ENCODE measurements at regions not wholly inside any gene's neighbourhood (a gene's known extent, or its start where the extent isn't known, plus 50 kb on each side); places are given as distances from the start of the nearest gene placed in this dataset.

GRCh38 chr10:2038036-2038435, 300.7 kb upstream of the ADARB2 start:
- no peak overlapping the region for H4K91ac ChIP-seq (ENCODE audit: insufficient read depth, low read depth, low read length)
- no peak overlapping the region for H2AK9ac ChIP-seq (replicated peaks; ENCODE audit: low read depth, low read length, poor library complexity)
- no peak overlapping the region for H3K23ac ChIP-seq (ENCODE audit: low read depth, low read length)
- H2BK20ac ChIP-seq (ENCODE audit: low read depth, low read length) = no peak overlapping the region
- no peak overlapping the region for H2AK5ac ChIP-seq (ENCODE audit: low read depth, low read length)
- H2AFZ ChIP-seq (replicated peaks; ENCODE audit: low read length, poor library complexity) = no peak overlapping the region
- DNase-seq = no peak
- no peaks in the 10 kb centered on the region for H3K27me3 ChIP-seq (ENCODE audit: control insufficient read depth, insufficient read depth, low read length)
- H3K9ac ChIP-seq (ENCODE audit: low read depth, low read length) = no peak overlapping the region
- dilution Hi-C loops (cut with HindIII; ENCODE audit: low sequenced_read_pairs, unreplicated experiment) (no loop called here), in situ Hi-C loops (cut with MboI; ENCODE audit: low sequenced_read_pairs) (no loop called here), intact Hi-C loops (cut with micrococcal nuclease) (no loop called here)
- ChIA-PET POLR2A (ENCODE audit: unreplicated experiment) (no interaction called here), CTCF (no interaction called here)
- H3K9me1 ChIP-seq (ENCODE audit: insufficient read depth, low read length) = no peaks in the 10 kb centered on the region
- TF ChIP-seq CHD1 (IDR thresholded peaks at IDR 0.05; ENCODE audit: low read depth, low read length) (no peak), FOS (IDR thresholded peaks at IDR 0.05; ENCODE audit: low read depth, low read length) (no peak), NFE2L2 (IDR thresholded peaks at IDR 0.05; ENCODE audit: low read depth, low read length) (no peak), ELK1 (IDR thresholded peaks at IDR 0.05; ENCODE audit: borderline replicate concordance, low read depth, low read length) (no peak), CEBPB (IDR thresholded peaks at IDR 0.05; ENCODE audit: low read depth, low read length) (no peak), MXI1 (IDR thresholded peaks at IDR 0.05; ENCODE audit: borderline replicate concordance, low read depth, low read length) (no peak), RAD21 (IDR thresholded peaks at IDR 0.05; ENCODE audit: low read length) (no peak), USF2 (IDR thresholded peaks at IDR 0.05; ENCODE audit: low read depth, low read length) (no peak), MAZ (IDR thresholded peaks at IDR 0.05; ENCODE audit: borderline replicate concordance, low read depth, low read length) (no peak), RFX5 (IDR thresholded peaks at IDR 0.05; ENCODE audit: low read depth, low read length) (no peak), POLR2A (IDR thresholded peaks at IDR 0.05; ENCODE audit: low read depth, low read length) (no peak), RCOR1 (IDR thresholded peaks at IDR 0.05; ENCODE audit: insufficient replicate concordance, low read length) (no peak), BHLHE40 (IDR thresholded peaks at IDR 0.05; ENCODE audit: low read depth, low read length) (no peak), MAFK (IDR thresholded peaks at IDR 0.05; ENCODE audit: low read depth, low read length) (no peak), SMC3 (IDR thresholded peaks at IDR 0.05; ENCODE audit: low read depth, low read length) (no peak)
- TF ChIP-seq, protein P1, sequence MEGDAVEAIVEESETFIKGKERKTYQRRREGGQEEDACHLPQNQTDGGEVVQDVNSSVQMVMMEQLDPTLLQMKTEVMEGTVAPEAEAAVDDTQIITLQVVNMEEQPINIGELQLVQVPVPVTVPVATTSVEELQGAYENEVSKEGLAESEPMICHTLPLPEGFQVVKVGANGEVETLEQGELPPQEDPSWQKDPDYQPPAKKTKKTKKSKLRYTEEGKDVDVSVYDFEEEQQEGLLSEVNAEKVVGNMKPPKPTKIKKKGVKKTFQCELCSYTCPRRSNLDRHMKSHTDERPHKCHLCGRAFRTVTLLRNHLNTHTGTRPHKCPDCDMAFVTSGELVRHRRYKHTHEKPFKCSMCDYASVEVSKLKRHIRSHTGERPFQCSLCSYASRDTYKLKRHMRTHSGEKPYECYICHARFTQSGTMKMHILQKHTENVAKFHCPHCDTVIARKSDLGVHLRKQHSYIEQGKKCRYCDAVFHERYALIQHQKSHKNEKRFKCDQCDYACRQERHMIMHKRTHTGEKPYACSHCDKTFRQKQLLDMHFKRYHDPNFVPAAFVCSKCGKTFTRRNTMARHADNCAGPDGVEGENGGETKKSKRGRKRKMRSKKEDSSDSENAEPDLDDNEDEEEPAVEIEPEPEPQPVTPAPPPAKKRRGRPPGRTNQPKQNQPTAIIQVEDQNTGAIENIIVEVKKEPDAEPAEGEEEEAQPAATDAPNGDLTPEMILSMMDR (conservative IDR thresholded peaks at IDR 0.05; ENCODE audit: low read depth, low read length) = no peak
- no peak overlapping the region for H4K5ac ChIP-seq (ENCODE audit: low read depth, low read length)
- H3K9me3 ChIP-seq (ENCODE audit: control insufficient read depth, insufficient read depth, low read length) = peaks cover 8% of the 10 kb centered on the region
- no peaks in the 10 kb centered on the region for H4K20me1 ChIP-seq (ENCODE audit: insufficient read depth, low read length)
- H3K4me1 ChIP-seq (ENCODE audit: control insufficient read depth, insufficient read depth, low read length) = no peaks in the 10 kb centered on the region
- H3K56ac ChIP-seq (ENCODE audit: extremely low read depth, insufficient read depth, low read length) = no peak overlapping the region
- BruUV-seq (replicated peaks) = no TSS peak
- no peak overlapping the region for H2BK15ac ChIP-seq (ENCODE audit: low read depth, low read length)
- H3K4ac ChIP-seq (ENCODE audit: low read depth, low read length) = no peak overlapping the region
- H4K8ac ChIP-seq (ENCODE audit: low read depth in 2 of 2, low read length in 2 of 2) = no peak overlapping the region
- H2BK5ac ChIP-seq (ENCODE audit: low read depth, low read length, poor library complexity, severe bottlenecking) = no peak overlapping the region
- ATAC-seq (ENCODE audit: low read depth) = no peak
- no peak overlapping the region for H3K4me2 ChIP-seq (ENCODE audit: low read depth, low read length)
- no CpG with 5 or more reads among the region's 2 CpGs for WGBS, 2 experiments (ENCODE audit: extremely low coverage in 2 of 2, insufficient read length in 1 of 2)
- H3K18ac ChIP-seq (ENCODE audit: low read depth, low read length) = no peak overlapping the region
- no peak overlapping the region for H3K14ac ChIP-seq (replicated peaks; ENCODE audit: low read depth, low read length)
- no peak overlapping the region for H3K4me3 ChIP-seq (ENCODE audit: insufficient read depth, low read depth, low read length)
- no peak overlapping the region for H3K27ac ChIP-seq (ENCODE audit: insufficient read depth, low read length)
- H3K79me1 ChIP-seq (ENCODE audit: low read depth in 1 of 2, low read length in 2 of 2) = no peaks in the 10 kb centered on the region
- no peak overlapping the region for H2BK120ac ChIP-seq (ENCODE audit: low read depth, low read length)
- no peaks in the 10 kb centered on the region for H3K36me3 ChIP-seq (ENCODE audit: control insufficient read depth, insufficient read depth, low read length)
